GM21619 (cell line): ENCODE measurements at regions not wholly inside any gene's neighbourhood (a gene's known extent, or its start where the extent isn't known, plus 50 kb on each side); places are given as distances from the start of the nearest gene placed in this dataset.

Experiments
- ATAC-seq: cut with Tn5 transposase; IDR thresholded peaks from one replicate; pipeline ENCODE4 v1.9.1; 2021; ENCODE audit not compliant: unreplicated experiment

DNA sequence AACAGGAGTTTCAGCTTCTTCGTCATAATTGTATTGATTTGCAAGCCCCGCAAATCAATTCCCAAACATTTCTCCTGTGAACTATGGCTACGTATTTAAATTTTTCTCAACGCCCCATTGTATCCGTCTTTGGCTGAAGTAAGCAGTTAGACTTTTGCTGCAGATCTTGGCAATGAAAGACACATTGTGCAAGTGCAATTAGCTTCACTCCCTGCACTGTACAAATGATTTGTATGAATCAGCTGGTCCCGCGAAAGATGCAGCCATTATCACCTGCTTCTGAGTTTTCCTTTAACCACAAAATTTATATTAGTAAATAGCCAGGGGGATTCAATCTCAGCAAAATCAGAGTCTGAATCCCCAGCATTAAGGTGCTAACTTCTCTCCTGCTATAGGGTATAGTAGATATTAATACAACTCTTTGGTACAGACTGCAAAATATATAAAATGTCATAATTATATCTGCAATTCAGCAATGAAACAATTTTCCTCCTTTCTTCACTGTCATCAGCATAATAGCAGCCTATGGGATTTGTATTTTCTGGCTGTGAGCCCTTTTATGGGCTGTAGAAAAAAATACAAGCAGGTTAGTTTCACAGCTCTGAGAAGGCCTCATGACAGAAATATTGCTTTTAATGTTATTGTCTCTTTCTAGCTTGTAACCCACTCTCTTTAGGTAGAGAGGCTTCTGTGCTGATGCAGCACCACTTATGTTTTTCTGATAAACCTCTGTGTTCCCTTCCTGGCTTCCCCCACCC lies 68.4 kb upstream of the SMARCA2 start:
- no peak for ATAC-seq

DNA sequence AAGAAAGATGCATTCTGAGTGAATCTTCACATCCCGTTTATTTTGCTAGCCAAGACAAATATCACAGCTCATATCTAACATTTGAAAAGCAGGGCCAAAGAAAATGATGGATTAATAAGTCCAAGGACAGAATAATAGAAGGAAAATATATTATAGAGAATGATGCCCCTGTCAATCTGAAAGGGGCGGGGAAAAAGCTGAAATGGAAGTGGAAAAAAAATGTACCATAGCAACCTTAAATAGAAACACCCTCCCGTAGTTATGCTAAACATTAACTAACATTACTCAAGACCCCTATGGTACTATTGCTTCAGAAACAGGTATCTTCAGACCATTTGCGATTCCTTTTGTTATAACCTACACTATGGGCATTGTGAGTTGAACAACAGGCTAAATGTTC lies 67.7 kb upstream of the SMARCA2 start:
- no peak for ATAC-seq

DNA sequence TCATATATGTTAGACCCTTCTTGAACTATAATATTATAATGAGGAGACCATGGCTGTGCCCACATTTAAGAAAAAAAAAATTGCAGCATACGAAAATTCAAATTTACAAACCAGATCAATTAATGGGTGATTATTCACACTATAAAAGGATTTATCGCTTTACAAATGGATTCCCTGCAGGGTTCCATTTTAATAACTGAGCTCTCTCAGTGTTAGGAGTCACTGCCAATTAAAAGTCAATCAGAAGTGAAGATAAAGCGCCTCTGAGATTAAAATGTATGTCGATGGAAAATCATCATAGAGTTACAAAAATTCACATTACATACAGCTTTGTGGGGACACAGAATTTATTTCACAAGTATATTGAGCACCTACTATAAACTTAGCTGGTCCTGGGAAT lies 66.6 kb upstream of the SMARCA2 start:
- no peak for ATAC-seq

DNA sequence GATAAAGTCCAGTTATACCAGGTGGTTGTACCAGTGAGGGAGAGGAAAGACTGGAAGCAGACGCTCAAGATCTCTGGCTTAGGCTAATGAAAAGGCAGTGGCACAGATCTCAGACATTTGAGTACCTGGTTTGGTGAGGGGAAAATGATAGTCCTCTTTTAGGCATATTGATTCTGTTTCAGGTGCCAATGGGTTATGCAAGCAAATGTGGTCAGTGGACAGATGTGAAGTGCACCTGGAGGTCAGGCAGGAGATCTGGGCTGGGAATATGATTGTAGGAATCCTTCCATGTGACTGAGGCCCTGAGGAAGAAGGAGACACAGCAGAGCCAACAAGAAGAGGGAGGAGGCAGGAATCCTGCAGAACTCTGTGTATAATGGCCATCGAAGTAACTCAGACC lies 63.7 kb upstream of the SMARCA2 start:
- no peak for ATAC-seq

DNA sequence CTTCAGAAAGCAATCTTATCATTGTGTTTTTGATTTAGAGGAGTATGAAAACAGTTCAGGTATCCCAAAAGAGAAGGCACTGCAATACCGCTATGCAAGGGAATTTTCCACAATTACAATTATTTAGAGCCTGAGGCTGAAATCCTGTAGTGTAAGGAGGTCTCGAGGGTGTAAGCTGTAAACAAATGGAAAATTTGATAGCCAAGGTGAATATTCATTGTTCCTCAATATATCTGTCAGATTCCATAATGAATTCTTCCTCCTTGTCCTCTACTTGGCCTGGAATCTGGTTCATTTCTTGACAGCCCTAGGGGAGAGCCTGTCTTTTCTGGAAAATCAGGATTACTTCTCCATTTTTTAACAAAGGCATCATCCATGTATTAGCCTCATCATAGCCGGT lies 63.1 kb upstream of the SMARCA2 start:
- ATAC-seq, result no peak

DNA sequence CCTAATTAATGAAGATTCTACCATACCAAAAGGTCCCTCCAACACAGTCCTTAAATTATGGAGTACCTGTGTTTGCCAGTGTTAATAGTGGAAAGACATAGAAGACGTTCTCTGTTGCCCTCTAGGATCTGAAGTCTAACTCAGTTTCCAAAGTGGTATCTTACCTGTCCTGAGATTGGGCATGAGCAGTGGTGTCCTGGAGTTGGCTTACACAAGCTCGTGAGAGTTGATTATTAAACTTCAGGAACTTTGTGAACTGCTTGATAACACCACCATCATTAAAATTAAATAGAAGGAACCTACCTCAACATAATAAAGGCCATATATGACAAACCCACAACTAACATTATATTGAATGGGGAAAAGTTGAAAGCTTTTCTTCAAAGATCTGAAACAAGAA lies 60.9 kb upstream of the SMARCA2 start:
- no peak for ATAC-seq

DNA sequence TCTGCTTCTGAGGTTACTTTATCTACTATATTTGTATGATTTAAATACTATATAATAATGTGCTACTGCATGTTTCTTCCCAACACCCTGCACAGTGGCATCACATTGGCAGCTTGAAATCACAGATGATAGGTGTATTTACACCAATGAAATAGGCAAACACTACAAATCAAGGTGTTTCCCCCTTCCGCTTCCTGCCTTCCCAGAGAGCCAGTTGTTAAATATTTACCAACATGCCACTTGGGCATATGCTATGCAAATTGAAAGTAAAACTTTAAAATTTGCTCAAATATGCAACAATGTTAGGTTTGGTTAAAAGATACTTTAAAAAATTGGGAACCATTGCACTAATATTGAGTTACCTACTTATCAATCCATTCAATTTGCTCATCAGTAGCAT lies 58.2 kb upstream of the SMARCA2 start:
- no peak for ATAC-seq

DNA sequence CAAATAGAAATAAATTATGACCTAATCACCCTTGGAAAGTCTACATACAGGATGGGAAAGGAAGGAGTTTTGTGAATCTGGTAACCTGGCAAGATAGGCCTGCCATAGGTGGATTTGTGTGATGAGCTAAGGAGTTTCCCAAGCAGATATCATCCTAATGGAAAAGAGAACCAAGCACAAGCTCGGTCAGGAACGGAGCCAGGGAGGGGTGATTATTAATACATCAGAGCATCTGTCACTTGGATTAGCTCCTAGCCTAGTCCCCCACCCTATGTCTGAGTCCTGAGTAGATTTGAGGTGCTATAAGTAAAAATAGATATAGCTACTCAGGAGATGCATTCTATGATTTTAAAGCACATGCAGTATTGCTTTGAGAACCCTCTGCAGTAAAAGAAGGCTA lies 57.3 kb upstream of the SMARCA2 start:
- no peak for ATAC-seq

DNA sequence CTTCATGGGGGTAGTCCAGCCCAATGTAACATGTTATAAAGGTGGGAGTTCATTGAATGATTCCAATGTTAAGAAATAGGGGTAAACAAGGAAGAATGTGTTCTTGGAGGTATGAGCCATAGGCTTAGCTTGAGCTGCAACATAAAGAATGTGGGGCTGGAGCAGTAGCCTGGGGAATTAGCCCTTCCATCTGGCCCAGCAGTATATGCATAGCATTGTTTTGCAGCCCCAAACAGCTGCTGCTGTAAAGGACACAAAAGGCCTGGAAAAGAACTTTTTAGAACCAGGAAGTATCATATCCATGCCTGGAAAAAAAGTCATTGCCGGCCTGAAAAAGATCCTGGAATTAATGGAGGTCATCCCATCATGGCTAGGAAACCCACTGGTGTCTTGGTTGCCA lies 55.8 kb upstream of the SMARCA2 start:
- ATAC-seq, result no peak

DNA sequence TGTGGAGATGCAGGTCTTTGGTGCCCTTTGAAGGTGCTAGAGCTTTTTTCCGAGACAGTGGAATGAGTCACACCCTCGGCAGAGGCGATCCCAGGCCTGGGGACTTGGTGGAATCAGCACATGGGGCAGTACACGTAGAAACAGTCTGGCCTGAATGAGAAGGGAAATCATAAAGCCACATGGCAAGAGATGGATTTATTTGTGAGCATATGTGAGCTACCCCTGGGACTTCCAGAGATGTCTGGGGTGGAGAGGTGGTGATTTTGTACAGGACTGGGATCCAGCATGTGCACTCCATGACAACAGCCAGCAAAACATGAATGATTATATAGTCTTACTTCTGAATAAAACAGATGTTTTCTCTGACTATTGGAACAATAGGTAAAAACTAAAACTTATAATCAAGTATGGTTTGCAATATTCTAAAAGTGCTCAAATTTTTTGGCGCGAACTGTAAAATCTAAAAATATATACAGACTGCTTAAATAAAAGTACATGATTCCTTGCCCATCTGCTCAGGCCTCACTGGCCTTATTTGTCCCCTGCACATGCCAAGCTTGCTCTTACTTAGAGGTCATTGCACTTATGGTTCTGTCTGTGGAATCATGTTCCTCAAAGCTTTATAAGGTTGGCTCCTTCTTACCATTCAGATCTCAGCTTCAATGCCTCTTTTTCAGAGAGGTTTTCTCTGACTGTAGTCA lies 54.7 kb upstream of the SMARCA2 start:
- no peak for ATAC-seq

DNA sequence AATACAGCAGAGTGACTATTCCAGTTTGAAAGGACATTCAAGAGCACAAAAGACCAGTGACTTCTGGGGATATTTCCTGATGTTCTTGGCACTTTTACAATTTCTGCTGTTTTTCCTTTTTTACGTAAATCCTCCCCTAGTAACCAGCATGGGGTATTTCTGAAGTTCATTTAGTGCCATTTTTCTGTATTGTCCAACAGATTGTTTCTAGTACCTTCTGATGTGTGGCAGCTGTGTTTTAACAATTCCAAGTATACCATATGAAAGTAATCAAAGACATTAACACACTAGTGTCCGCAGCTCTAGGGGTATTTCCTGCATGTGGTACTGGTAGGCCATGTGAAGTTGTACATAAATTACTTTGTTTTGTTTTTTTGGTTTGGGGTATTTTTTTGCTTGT lies 53.0 kb upstream of the SMARCA2 start:
- ATAC-seq, result no peak

DNA sequence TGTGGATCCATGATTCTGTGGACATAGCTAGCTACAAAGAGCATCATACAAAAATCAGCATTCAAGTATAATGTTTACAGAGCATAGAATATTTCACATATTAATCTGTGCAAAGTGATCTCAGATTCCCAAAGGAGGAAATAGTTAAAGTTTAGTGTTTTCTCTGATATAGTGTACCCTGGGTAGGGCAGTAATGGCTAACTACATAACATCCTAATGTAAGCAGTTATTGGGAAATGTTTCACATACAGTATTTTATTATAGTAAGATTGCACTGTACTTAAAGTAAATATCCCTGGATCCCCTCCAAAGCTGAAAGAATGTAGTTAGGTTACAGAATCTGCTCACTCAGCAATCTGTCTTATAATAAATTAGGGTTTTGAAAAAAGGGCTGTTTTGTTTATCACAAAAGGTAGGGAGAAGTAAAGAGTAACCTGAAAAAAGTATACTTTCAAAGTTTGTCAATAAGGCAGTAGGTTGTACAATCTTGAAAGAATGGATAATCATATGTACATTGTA lies 52.5 kb upstream of the SMARCA2 start:
- ATAC-seq, result no peak

DNA sequence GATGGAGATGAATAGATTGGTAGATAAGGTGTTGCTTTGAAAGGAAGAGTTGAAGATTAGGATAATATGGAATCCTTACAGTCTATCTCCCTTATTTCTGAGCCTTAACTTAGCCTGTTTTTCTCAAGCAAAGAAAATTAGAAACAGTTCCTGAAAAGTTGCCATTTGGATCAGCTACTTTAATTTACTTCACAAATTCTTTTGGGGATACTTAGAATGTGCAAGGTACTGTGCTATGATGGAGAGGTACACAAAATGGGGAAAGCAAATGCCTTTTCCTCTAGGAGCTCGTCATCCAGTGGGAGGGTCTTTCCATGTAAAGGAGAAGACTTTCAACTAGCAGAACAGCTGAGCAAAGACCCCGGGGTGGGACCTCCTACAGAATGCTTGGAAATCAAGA lies 51.1 kb upstream of the SMARCA2 start:
- no peak for ATAC-seq
